Panc1 (cell line): ENCODE measurements at regions not wholly inside any gene's neighbourhood (a gene's known extent, or its start where the extent isn't known, plus 50 kb on each side); places are given as distances from the start of the nearest gene placed in this dataset.

Source experiments
- POLR2AphosphoS5 ChIP-seq: IDR thresholded peaks from 2 replicates; pipeline ENCODE4 v1.6.1; 2012; ENCODE audit warnings: mild to moderate bottlenecking, low read depth, low read length, moderate library complexity
- SIN3A ChIP-seq: IDR thresholded peaks from 2 replicates; pipeline ENCODE4 v1.6.1; 2012; ENCODE audit warnings: low read depth, mild to moderate bottlenecking, low read length, moderate library complexity, borderline replicate concordance; ENCODE audit not compliant: insufficient read depth
- TF ChIP-seq, protein P1 (sequence below): fragments of 450-650 bp; IDR thresholded peaks from 2 replicates; pipeline ENCODE4 v1.5.1; 2017; ENCODE audit warnings: mild to moderate bottlenecking

DNA sequence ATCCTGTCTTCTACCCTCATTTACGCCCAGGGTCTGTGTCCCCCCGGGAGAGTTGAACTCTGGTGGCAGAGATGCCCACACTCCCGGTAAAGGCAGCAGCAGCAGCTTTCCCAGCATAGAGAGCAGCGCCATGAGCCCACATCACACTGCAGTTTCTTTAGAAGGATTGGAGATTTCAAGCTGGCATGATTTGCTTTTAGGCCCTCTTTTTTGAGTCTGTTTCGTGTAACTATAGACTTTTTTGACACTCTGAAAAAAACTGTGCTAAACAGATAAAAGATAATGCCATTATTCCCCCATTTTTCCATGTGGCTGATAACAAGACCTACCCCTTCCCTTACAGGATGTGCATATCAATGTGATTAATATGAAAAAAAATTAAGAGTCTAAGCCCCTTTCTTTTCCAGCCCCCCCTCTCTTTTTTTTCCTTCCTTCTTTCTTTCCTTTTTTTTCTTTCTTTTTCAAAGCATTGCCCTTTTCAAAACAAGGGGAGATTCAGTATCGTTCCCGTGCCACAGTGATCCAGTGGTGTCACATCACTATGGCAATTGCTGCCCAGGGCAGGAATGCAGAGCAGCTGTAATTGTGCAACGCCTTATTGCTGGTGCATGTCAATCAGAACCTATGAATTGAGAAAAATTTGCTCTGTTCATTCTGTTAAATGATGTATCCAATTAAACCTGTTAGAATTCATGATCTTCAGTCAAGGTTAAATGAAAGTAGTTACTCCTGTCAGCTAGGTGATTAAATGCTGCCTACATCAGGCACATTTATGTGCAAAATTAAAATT is 104.5 kb downstream of the CDCA7 start:
- TF ChIP-seq, protein P1, sequence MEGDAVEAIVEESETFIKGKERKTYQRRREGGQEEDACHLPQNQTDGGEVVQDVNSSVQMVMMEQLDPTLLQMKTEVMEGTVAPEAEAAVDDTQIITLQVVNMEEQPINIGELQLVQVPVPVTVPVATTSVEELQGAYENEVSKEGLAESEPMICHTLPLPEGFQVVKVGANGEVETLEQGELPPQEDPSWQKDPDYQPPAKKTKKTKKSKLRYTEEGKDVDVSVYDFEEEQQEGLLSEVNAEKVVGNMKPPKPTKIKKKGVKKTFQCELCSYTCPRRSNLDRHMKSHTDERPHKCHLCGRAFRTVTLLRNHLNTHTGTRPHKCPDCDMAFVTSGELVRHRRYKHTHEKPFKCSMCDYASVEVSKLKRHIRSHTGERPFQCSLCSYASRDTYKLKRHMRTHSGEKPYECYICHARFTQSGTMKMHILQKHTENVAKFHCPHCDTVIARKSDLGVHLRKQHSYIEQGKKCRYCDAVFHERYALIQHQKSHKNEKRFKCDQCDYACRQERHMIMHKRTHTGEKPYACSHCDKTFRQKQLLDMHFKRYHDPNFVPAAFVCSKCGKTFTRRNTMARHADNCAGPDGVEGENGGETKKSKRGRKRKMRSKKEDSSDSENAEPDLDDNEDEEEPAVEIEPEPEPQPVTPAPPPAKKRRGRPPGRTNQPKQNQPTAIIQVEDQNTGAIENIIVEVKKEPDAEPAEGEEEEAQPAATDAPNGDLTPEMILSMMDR: no peak
- TF ChIP-seq POLR2AphosphoS5 (no peak), SIN3A (no peak)
